Ovary (tissue), 7 donors: ENCODE measurements at regions not wholly inside any gene's neighbourhood (a gene's known extent, or its start where the extent isn't known, plus 50 kb on each side); places are given as distances from the start of the nearest gene placed in this dataset.
"Not testable (repeated sequence)": the region's sequence is repeated elsewhere in the genome, so short reads cannot be mapped to it uniquely, and the experiment has no call there.

ENCODE experiments used
- DNase-seq, 5 donors: peaks; one replicate each; pipeline ENCODE4 v3.0.0-alpha.2; 2019 to 2020
- H3K27ac ChIP-seq, 2 donors: fragments of 200-600 bp; one replicate each; pipeline versions ENCODE4 v1.5.1 to v1.8.0; 2019 to 2022
- H3K27me3 ChIP-seq: fragments of 200-600 bp; one replicate; pipeline ENCODE4 v1.8.0; 2022
- H3K36me3 ChIP-seq: fragments of 200-600 bp; sonication (generic); one replicate; pipeline ENCODE4 v1.5.1; 2019
- H3K4me1 ChIP-seq: one replicate; pipeline ENCODE4 v1.8.1; 2013; ENCODE audit warnings: mild to moderate bottlenecking, moderate library complexity; ENCODE audit not compliant: insufficient read depth
- H3K4me3 ChIP-seq: fragments of 200-600 bp; sonication (generic); one replicate; pipeline ENCODE4 v1.5.1; 2017
- H3K9me3 ChIP-seq, 2 donors: fragments of 200-600 bp in 1 of 2; sonication (generic) in 1 of 2; one replicate each; pipeline versions ENCODE4 v1.5.1 to v1.8.1; 2013 to 2019; ENCODE audit warnings: mild to moderate bottlenecking in 1 of 2, moderate library complexity in 1 of 2
- CTCF ChIP-seq, 3 donors: fragments of 450-650 bp in 2 of 3; fragments of 200-600 bp in 1 of 3; IDR thresholded peaks; one replicate each; pipeline versions ENCODE4 v1.5.1 to v1.8.0; 2016 to 2022; ENCODE audit warnings: antibody characterized with exemption in 3 of 3, mild to moderate bottlenecking in 1 of 3
- EP300 ChIP-seq: sonication (generic); formaldehyde crosslinking; IDR thresholded peaks from one replicate; pipeline ENCODE4 v1.6.1; 2017; ENCODE audit warnings: antibody characterized with exemption
- POLR2A ChIP-seq: fragments of 450-650 bp; IDR thresholded peaks from one replicate; pipeline ENCODE4 v1.6.1; 2017; ENCODE audit warnings: antibody characterized with exemption, mild to moderate bottlenecking, moderate library complexity
- WGBS, 3 donors: extraction: QIAGEN DNeasy Blood & Tissue Kit in 1 of 3; methylation state at CpG; one replicate each; pipeline versions ENCODE4 v1.1.5 to v1.1.7; 2013 to 2017; 5-methylcytosine and 5-hydroxymethylcytosine counted together
- intact Hi-C, 4 donors: fragments of 100-400 bp; cut with DNase I; formaldehyde crosslinking; loops; one replicate each; pipeline versions ENCODE4 v1.11.0 to v1.15.1; 2022 to 2023
- donor health status: DM: no; HTN: no; CAD: no; lungs with moderate emphysema.
- donor health status: DM: no; HTN: no; CAD: no.
- donor health status: Bipolar disorder and iron deficiency.
- donor health status: DM: no; HTN: no; CAD: no.
- donor health status: DM: yes; HTN: yes; CAD: no.

GRCh38 chr13:99087954-99088491 is 110.2 kb upstream of the DOCK9 start:
- no peaks in the 10 kb centered on the region for H3K9me3 ChIP-seq
- TF ChIP-seq EP300 (no peak), POLR2A (no peak)
- H3K27ac ChIP-seq = peak overlapping the region in 1 of 2 donors; percentile 70
- H3K4me3 ChIP-seq = peak overlapping the region; percentile 86
- peak in 1 of 5 donors; percentile 30 for DNase-seq
- H3K36me3 ChIP-seq = no peaks in the 10 kb centered on the region
- intact Hi-C loops = no loop called here
- H3K27me3 ChIP-seq = no peaks in the 10 kb centered on the region
- WGBS, 3 donors = 19 to 21% (median 20%) methylated on average over 16 of the region's 16 CpGs
- no peaks in the 10 kb centered on the region for H3K4me1 ChIP-seq

GRCh38 chr13:99093997-99094396 is 106.7 kb upstream of the UBAC2 start:
- intact Hi-C loops = no loop called here
- no peaks in the 10 kb centered on the region for H3K9me3 ChIP-seq
- no peak for DNase-seq
- no peaks in the 10 kb centered on the region for H3K36me3 ChIP-seq
- WGBS, 3 donors = 74 to 85% (median 83%) methylated on average over 3 of the region's 3 CpGs
- no peak overlapping the region for H3K4me3 ChIP-seq
- no peaks in the 10 kb centered on the region for H3K27me3 ChIP-seq
- no peaks in the 10 kb centered on the region for H3K4me1 ChIP-seq
- H3K27ac ChIP-seq = no peak overlapping the region
- TF ChIP-seq POLR2A (no peak), EP300 (no peak), CTCF (IDR thresholded peaks at IDR 0.05) (no peak)

- H3K36me3 ChIP-seq, H3K4me1 ChIP-seq, H3K27ac ChIP-seq, H3K9me3 ChIP-seq, H3K4me3 ChIP-seq, H3K27me3 ChIP-seq, DNase-seq, intact Hi-C loops: not testable (repeated sequence)
- 50 to 54% (median 51%) methylated on average over 5 of the region's 5 CpGs for WGBS, 3 donors
Measured at GRCh38 chr13:99101831-99102230, 98.8 kb upstream of the UBAC2 start.

- H3K4me1 ChIP-seq = no peaks in the 10 kb centered on the region
- TF ChIP-seq CTCF (IDR thresholded peaks at IDR 0.05) (no peak), EP300 (no peak), POLR2A (no peak)
- intact Hi-C loops = no loop called here
- no peaks in the 10 kb centered on the region for H3K9me3 ChIP-seq
- no peak overlapping the region for H3K27ac ChIP-seq
- no peaks in the 10 kb centered on the region for H3K36me3 ChIP-seq
- no peak overlapping the region for H3K4me3 ChIP-seq
- DNase-seq = no peak
- WGBS, 3 donors = 38 to 41% (median 40%) methylated on average over 7 of the region's 7 CpGs
- H3K27me3 ChIP-seq = no peaks in the 10 kb centered on the region
Measured at GRCh38 chr13:99103536-99103935, 97.1 kb upstream of the UBAC2 start.

- no peak overlapping the region for H3K4me3 ChIP-seq
- no peaks in the 10 kb centered on the region for H3K27me3 ChIP-seq
- no peak for DNase-seq
- no peak overlapping the region for H3K27ac ChIP-seq
- H3K36me3 ChIP-seq = no peaks in the 10 kb centered on the region
- TF ChIP-seq POLR2A (no peak), CTCF (IDR thresholded peaks at IDR 0.05) (no peak), EP300 (no peak)
- intact Hi-C loops = no loop called here
- no peaks in the 10 kb centered on the region for H3K4me1 ChIP-seq
- 74 to 89% (median 78%) methylated on average over 9 of the region's 9 CpGs for WGBS, 3 donors
- H3K9me3 ChIP-seq = no peaks in the 10 kb centered on the region
Measured at GRCh38 chr13:99104396-99104795, 96.3 kb upstream of the UBAC2 start.

GRCh38 chr13:99105160-99105559 is 95.5 kb upstream of the UBAC2 start:
- Histone ChIP-seq H3K36me3 (no peaks in the 10 kb centered on the region), H3K9me3 (no peaks in the 10 kb centered on the region), H3K27me3 (no peaks in the 10 kb centered on the region), H3K4me3 (no peak overlapping the region), H3K27ac (no peak overlapping the region), H3K4me1 (no peaks in the 10 kb centered on the region)
- intact Hi-C loops = no loop called here
- no peak for TF ChIP-seq EP300
- TF ChIP-seq POLR2A = no peak
- no peak for TF ChIP-seq CTCF (IDR thresholded peaks at IDR 0.05)
- 82 to 84% (median 83%) methylated on average over 3 of the region's 3 CpGs for WGBS, 3 donors
- no peak for DNase-seq
